PC-9 (cell line): ENCODE measurements at regions not wholly inside any gene's neighbourhood (a gene's known extent, or its start where the extent isn't known, plus 50 kb on each side); places are given as distances from the start of the nearest gene placed in this dataset.

Source experiments
- CTCF ChIP-seq: fragments of 200-600 bp; sonication (generic); conservative IDR thresholded peaks from 2 replicates; pipeline ENCODE4 v1.6.1; 2017; ENCODE audit warnings: mixed run types, antibody characterized with exemption, mild to moderate bottlenecking, moderate library complexity
- EZH2 ChIP-seq: fragments of 200-600 bp; sonication (generic); IDR thresholded peaks from 2 replicates; pipeline ENCODE4 v1.8.0; 2017; ENCODE audit warnings: antibody characterized with exemption, low read depth

GRCh38 chr7:69172357-69173077 is 425.8 kb upstream of the AUTS2 start:
- TF ChIP-seq CTCF: no peak
- no peak for TF ChIP-seq EZH2
